ENCODE measurements at regions not wholly inside any gene's neighbourhood (a gene's known extent, or its start where the extent isn't known, plus 50 kb on each side); places are given as distances from the start of the nearest gene placed in this dataset.
"Not testable (repeated sequence)": the region's sequence is repeated elsewhere in the genome, so short reads cannot be mapped to it uniquely, and the experiment has no call there.

DNA sequence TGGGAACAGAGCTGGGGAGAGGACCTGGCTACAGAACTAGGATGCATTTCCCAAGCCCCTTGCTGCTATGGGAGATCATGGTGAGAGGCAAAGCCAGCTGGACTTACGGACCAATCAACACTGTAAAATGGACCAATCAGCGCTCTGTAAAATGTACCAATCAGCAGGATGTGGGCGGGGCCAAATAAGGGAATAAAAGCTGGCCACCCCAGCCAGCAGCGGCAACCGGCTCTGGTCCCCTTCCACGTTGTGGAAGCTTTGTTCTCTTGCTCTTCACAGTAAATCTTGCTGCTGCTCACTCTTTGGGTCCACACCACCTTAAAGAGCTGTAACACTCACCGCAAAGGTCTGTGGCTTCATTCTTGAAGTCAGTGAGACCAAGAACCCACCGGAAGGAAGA is 133.2 kb upstream of the AFDN start:
- H3K9me3 ChIP-seq (ENCODE audit: control insufficient read depth, insufficient read depth, low read length); H3K9ac ChIP-seq (ENCODE audit: low read depth, low read length); H3K27ac ChIP-seq (ENCODE audit: low read depth, low read length); H3K4me1 ChIP-seq (ENCODE audit: control insufficient read depth, insufficient read depth, low read length); H3K36me3 ChIP-seq (ENCODE audit: control insufficient read depth, insufficient read depth, low read length); H3K27me3 ChIP-seq (ENCODE audit: control insufficient read depth, insufficient read depth, low read length); H3K4me3 ChIP-seq (ENCODE audit: low read depth, low read length): not testable (repeated sequence)

DNA sequence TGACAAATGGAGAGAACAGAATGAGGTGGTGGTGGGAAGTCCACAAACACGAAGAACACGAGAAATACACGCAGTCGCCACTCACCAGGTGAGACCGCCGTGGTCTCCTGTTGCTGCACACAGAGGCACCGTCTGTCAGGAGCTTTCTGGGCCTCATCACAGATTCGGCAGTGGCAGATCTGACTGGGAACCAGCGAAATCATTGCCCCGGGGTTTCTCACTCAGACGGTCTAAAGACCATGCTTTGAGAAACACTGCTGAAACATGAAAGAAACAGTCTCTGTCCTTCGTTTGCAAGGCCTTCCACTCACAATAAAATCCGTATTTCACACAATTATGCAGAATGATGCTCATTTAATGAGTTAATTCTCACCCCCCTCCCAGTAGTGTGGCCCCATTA is 130.9 kb upstream of the AFDN start:
- H3K4me3 ChIP-seq (ENCODE audit: low read depth, low read length) = no peak overlapping the region
- H3K9me3 ChIP-seq (ENCODE audit: control insufficient read depth, insufficient read depth, low read length) = no peaks in the 10 kb centered on the region
- H3K27ac ChIP-seq (ENCODE audit: low read depth, low read length) = no peak overlapping the region
- H3K9ac ChIP-seq (ENCODE audit: low read depth, low read length) = no peak overlapping the region
- H3K27me3 ChIP-seq (ENCODE audit: control insufficient read depth, insufficient read depth, low read length) = no peaks in the 10 kb centered on the region
- H3K4me1 ChIP-seq (ENCODE audit: control insufficient read depth, insufficient read depth, low read length) = peaks cover 12% of the 10 kb centered on the region
- no peaks in the 10 kb centered on the region for H3K36me3 ChIP-seq (ENCODE audit: control insufficient read depth, insufficient read depth, low read length)

DNA sequence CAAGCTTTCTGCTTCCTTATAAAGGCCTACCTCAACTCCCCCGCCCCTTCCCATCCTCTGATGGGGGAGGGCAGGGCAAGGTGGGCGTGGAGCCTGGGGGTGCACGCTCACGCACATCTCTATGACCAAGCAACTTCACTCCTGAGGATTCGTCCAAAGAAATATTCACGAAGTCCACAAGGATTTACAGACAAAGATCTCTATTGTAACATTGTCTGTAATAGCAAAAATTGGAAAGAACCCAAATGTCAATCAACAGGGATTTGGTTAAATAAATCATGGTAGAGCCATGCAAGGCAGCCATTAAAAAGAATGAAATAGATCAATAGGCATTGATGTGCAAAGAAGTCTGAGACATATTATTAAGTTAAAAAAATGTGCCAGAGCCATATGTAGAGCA is 130.4 kb upstream of the AFDN start:
- no peak overlapping the region for H3K4me3 ChIP-seq (ENCODE audit: low read depth, low read length)
- H3K9ac ChIP-seq (ENCODE audit: low read depth, low read length) = no peak overlapping the region
- no peaks in the 10 kb centered on the region for H3K36me3 ChIP-seq (ENCODE audit: control insufficient read depth, insufficient read depth, low read length)
- H3K27me3 ChIP-seq (ENCODE audit: control insufficient read depth, insufficient read depth, low read length) = no peaks in the 10 kb centered on the region
- H3K4me1 ChIP-seq (ENCODE audit: control insufficient read depth, insufficient read depth, low read length) = peaks cover 12% of the 10 kb centered on the region
- no peak overlapping the region for H3K27ac ChIP-seq (ENCODE audit: low read depth, low read length)
- H3K9me3 ChIP-seq (ENCODE audit: control insufficient read depth, insufficient read depth, low read length) = no peaks in the 10 kb centered on the region

DNA sequence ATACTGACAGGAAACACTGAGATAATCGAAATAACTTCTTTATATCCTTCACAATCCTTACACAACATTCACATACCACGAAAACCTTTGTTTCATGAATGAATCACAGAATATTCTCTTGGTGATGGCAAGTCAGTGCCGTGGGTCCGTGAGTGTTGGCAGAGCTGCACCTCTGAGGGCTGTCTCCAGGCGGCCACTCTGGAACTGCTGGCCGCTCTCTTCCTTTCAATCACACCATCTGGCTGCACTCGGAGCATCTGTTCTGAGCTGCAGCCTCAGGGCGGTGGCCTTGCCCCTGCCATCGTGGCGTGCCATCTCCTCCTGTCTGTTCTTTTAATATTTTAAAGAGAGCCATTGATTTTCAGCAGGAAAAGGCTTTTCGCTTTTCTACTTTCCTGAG is 129.4 kb upstream of the AFDN start:
- H3K4me1 ChIP-seq (ENCODE audit: control insufficient read depth, insufficient read depth, low read length) = peaks cover 8% of the 10 kb centered on the region
- H3K9ac ChIP-seq (ENCODE audit: low read depth, low read length) = no peak overlapping the region
- H3K4me3 ChIP-seq (ENCODE audit: low read depth, low read length) = no peak overlapping the region
- H3K36me3 ChIP-seq (ENCODE audit: control insufficient read depth, insufficient read depth, low read length) = no peaks in the 10 kb centered on the region
- no peaks in the 10 kb centered on the region for H3K27me3 ChIP-seq (ENCODE audit: control insufficient read depth, insufficient read depth, low read length)
- no peaks in the 10 kb centered on the region for H3K9me3 ChIP-seq (ENCODE audit: control insufficient read depth, insufficient read depth, low read length)
- H3K27ac ChIP-seq (ENCODE audit: low read depth, low read length) = no peak overlapping the region

DNA sequence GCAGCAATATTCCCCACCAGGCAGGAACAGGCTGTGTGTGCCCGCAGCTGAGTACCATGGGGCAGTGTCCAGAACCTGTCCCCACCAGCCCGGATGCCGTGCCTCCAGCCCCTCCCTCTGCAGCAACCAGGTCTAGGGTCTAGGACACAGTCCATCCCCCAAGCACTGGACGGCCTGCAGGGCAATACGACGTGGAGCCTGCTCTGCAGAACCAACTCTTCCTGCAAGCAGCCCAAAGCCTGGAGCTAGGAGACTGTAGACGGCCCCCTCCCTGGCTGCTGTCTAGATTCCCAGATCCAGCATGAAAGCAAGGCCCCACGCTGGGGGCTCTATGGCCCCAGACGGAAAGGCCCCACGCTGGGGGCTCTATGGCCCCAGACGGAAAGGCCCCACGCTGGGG is 128.2 kb upstream of the AFDN start:
- Histone ChIP-seq H3K4me3 (ENCODE audit: low read depth, low read length) (no peak overlapping the region), H3K9ac (ENCODE audit: low read depth, low read length) (no peak overlapping the region), H3K4me1 (ENCODE audit: control insufficient read depth, insufficient read depth, low read length) (peaks cover 6% of the 10 kb centered on the region; the same call in 1 of the 2 replicates), H3K27me3 (ENCODE audit: control insufficient read depth, insufficient read depth, low read length) (no peaks in the 10 kb centered on the region), H3K36me3 (ENCODE audit: control insufficient read depth, insufficient read depth, low read length) (no peaks in the 10 kb centered on the region), H3K27ac (ENCODE audit: low read depth, low read length) (no peak overlapping the region), H3K9me3 (ENCODE audit: control insufficient read depth, insufficient read depth, low read length) (no peaks in the 10 kb centered on the region)

DNA sequence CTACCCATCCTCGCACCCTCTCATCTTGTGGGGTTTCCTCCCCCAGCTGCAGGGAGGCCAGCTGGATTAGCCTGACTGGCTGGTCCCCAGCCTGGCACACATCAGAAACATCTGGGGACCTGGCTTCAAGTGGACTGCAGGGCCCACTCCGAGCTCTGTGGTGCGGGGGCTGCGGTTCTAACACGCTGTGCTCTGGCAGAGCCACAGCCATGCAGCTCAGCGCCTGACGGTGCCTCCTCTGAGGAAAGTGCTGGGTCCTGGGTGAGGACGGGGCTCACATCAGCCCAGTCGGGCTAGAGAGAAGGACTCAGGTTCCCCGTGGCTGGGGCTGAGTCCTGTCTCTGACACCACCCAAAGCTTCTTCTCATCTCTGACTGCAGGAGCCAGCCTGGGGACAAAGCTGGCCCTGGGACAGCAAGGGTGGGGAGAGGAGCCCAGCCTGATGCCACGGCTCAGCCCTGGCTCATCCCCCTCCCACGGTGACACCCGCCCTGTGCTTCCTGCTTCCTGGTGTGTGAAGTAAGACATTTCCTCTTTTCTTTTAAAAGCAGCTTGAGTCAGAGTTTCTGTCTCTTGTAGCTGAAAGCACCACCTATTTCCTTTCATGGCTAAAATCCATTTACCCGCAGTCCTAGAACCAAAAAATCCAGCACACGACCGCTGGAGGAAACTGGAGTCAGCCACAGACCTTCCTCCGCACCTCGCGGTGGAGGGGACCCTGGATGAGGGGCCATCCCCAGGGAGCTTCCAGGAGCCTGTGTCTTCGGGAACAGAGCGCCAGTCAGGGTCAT is 127.4 kb upstream of the AFDN start:
- H3K27ac ChIP-seq (ENCODE audit: low read depth, low read length) = peak overlapping the region; percentile 48
- H3K9me3 ChIP-seq (ENCODE audit: control insufficient read depth, insufficient read depth, low read length) = no peaks in the 10 kb centered on the region
- H3K9ac ChIP-seq (ENCODE audit: low read depth, low read length) = no peak overlapping the region
- H3K27me3 ChIP-seq (ENCODE audit: control insufficient read depth, insufficient read depth, low read length) = no peaks in the 10 kb centered on the region
- no peaks in the 10 kb centered on the region for H3K36me3 ChIP-seq (ENCODE audit: control insufficient read depth, insufficient read depth, low read length)
- no peak overlapping the region for H3K4me3 ChIP-seq (ENCODE audit: low read depth, low read length)
- peaks cover 6% of the 10 kb centered on the region; the same call in 1 of the 2 replicates for H3K4me1 ChIP-seq (ENCODE audit: control insufficient read depth, insufficient read depth, low read length)

DNA sequence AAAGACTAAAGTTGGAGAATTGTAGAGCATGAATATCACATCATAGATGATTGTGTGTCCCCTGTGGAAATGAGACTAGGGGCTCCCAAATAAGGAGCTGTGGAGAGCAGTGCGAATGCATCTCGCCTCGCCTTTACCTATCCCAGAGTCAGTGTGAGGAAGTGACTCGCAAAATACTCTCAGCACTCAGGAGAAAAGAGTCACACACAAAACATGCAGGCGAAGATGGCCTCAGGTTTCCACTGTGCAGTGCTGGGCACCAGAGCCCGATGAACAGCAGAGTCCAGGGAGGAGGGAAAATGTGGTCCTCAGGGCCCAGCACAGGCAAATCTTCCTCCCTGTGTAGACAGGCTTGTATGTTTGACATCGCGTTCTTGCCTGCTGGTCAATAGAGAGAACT is 126.5 kb upstream of the AFDN start:
- H3K9me3 ChIP-seq (ENCODE audit: control insufficient read depth, insufficient read depth, low read length) = no peaks in the 10 kb centered on the region
- H3K4me1 ChIP-seq (ENCODE audit: control insufficient read depth, insufficient read depth, low read length) = peaks cover 6% of the 10 kb centered on the region; the same call in 1 of the 2 replicates
- H3K4me3 ChIP-seq (ENCODE audit: low read depth, low read length) = no peak overlapping the region
- H3K9ac ChIP-seq (ENCODE audit: low read depth, low read length) = no peak overlapping the region
- no peak overlapping the region for H3K27ac ChIP-seq (ENCODE audit: low read depth, low read length)
- H3K36me3 ChIP-seq (ENCODE audit: control insufficient read depth, insufficient read depth, low read length) = no peaks in the 10 kb centered on the region
- H3K27me3 ChIP-seq (ENCODE audit: control insufficient read depth, insufficient read depth, low read length) = no peaks in the 10 kb centered on the region

DNA sequence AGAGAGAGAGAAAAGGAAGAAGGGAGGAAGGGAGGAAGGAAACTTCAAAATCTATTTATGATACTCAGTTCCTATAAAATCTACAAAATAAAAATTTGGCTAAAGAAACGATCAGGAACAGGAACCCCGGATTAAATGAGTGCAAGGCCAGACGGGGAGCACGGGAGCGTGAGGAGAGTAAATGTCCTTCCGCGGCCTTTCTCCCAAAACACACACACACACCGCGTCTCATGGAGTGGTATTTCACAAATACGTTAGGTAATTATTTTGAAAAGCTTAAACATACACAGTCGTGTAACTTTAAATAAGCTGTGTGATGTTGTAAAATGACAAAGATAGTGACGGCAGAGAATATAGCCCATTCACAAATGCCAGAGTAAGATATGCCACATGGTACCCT is 125.7 kb upstream of the AFDN start:
- H3K36me3 ChIP-seq (ENCODE audit: control insufficient read depth, insufficient read depth, low read length) = no peaks in the 10 kb centered on the region
- no peak overlapping the region for H3K4me3 ChIP-seq (ENCODE audit: low read depth, low read length)
- H3K9me3 ChIP-seq (ENCODE audit: control insufficient read depth, insufficient read depth, low read length) = no peaks in the 10 kb centered on the region
- H3K27ac ChIP-seq (ENCODE audit: low read depth, low read length) = no peak overlapping the region
- H3K9ac ChIP-seq (ENCODE audit: low read depth, low read length) = no peak overlapping the region
- H3K4me1 ChIP-seq (ENCODE audit: control insufficient read depth, insufficient read depth, low read length) = peaks cover 6% of the 10 kb centered on the region; the same call in 1 of the 2 replicates
- no peaks in the 10 kb centered on the region for H3K27me3 ChIP-seq (ENCODE audit: control insufficient read depth, insufficient read depth, low read length)

DNA sequence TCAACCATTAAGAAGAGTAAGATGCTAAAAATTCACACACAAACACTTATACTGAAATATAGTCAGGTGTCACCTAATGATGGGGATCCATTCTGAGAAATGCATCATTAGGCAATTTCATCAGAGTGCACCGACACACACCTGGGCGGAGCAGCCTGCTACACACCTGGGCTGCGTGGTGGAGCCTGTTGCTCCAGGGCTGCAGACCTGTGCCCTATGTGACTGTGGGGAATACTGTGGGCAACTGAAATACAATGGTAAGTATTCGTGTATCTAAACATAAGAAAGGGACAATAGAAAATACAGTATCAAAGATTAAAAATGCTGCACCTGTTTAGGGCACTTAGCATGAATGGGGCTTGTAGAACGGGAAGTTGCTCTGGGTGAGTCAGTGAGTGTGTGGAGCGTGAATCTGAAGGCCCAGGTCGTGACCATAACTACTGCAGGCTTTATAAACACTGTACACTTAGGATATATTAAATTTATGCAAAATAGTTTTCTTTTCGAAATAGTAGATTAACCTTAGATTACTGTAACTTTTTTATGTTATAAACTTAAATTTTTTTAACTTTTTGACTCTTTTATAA is 124.4 kb upstream of the AFDN start:
- peaks cover 6% of the 10 kb centered on the region; the same call in 1 of the 2 replicates for H3K4me1 ChIP-seq (ENCODE audit: control insufficient read depth, insufficient read depth, low read length)

DNA sequence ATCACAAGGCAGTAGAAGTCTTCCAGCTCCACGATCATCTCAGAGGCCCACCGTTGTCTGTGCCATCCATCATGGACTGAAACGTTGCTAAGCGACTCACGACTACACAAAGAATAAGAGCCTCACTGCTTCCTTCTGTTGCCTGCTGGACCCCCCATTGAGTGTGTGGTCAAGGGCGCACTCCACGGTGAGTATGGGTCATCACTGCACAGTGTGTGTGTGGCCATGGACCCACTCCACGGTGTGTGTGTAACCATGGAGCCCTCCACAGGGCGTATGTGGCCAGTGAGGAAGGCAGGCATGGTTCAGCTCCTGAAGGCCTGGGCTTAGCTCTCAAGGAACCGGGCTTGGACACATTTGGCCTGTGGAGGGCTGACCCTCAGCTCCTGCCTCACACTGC is 123.4 kb upstream of the AFDN start:
- no peak overlapping the region for H3K9ac ChIP-seq (ENCODE audit: low read depth, low read length)
- H3K27ac ChIP-seq (ENCODE audit: low read depth, low read length) = no peak overlapping the region
- no peak overlapping the region for H3K4me3 ChIP-seq (ENCODE audit: low read depth, low read length)
- H3K27me3 ChIP-seq (ENCODE audit: control insufficient read depth, insufficient read depth, low read length) = no peaks in the 10 kb centered on the region
- peaks cover 6% of the 10 kb centered on the region; the same call in 1 of the 2 replicates for H3K4me1 ChIP-seq (ENCODE audit: control insufficient read depth, insufficient read depth, low read length)
- H3K9me3 ChIP-seq (ENCODE audit: control insufficient read depth, insufficient read depth, low read length) = no peaks in the 10 kb centered on the region
- H3K36me3 ChIP-seq (ENCODE audit: control insufficient read depth, insufficient read depth, low read length) = no peaks in the 10 kb centered on the region

More for the DNA sequence above, 124.4 kb upstream of the AFDN start:
- Histone ChIP-seq H3K9ac (ENCODE audit: low read depth, low read length) (no peak overlapping the region), H3K27me3 (ENCODE audit: control insufficient read depth, insufficient read depth, low read length) (no peaks in the 10 kb centered on the region), H3K27ac (ENCODE audit: low read depth, low read length) (no peak overlapping the region), H3K9me3 (ENCODE audit: control insufficient read depth, insufficient read depth, low read length) (no peaks in the 10 kb centered on the region), H3K4me3 (ENCODE audit: low read depth, low read length) (no peak overlapping the region), H3K36me3 (ENCODE audit: control insufficient read depth, insufficient read depth, low read length) (no peaks in the 10 kb centered on the region)

DNA sequence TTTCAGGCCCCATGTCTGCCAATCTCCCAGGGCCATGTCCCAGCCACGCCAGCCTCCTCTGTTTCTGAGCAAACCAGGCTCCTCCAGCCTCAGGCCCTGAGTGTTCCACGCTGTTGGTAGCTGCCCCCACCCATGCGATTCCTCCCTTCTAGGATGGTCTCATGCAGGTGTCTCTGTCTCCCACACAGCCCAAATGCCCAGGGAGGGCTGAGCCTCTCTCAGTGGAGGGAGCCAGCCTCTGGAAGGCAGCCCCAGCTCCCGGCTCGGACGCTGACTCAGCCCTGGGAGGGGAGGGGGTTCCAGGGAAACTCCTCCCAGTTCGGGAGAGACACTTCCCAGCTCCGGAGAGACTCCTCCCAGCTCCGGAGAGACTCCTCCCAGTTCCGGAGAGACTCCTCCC is 122.9 kb upstream of the AFDN start:
- Histone ChIP-seq H3K27me3 (ENCODE audit: control insufficient read depth, insufficient read depth, low read length) (no peaks in the 10 kb centered on the region), H3K36me3 (ENCODE audit: control insufficient read depth, insufficient read depth, low read length) (no peaks in the 10 kb centered on the region), H3K4me3 (ENCODE audit: low read depth, low read length) (no peak overlapping the region), H3K9me3 (ENCODE audit: control insufficient read depth, insufficient read depth, low read length) (no peaks in the 10 kb centered on the region), H3K27ac (ENCODE audit: low read depth, low read length) (no peak overlapping the region), H3K4me1 (ENCODE audit: control insufficient read depth, insufficient read depth, low read length) (peaks cover 6% of the 10 kb centered on the region; the same call in 1 of the 2 replicates), H3K9ac (ENCODE audit: low read depth, low read length) (no peak overlapping the region)

All from HUES48 (cell line).